SU-DHL-6 (cell line): ENCODE measurements at regions not wholly inside any gene's neighbourhood (a gene's known extent, or its start where the extent isn't known, plus 50 kb on each side); places are given as distances from the start of the nearest gene placed in this dataset.

Source experiments
- H2AFZ ChIP-seq: fragments of 200-600 bp; sonication (generic); 2 replicates; pipeline ENCODE4 v1.6.1; 2014; ENCODE audit warnings: low read depth, mild to moderate bottlenecking, moderate library complexity, mixed read lengths, antibody characterized with exemption, low read length; ENCODE audit not compliant: severe bottlenecking
- H3F3A ChIP-seq: fragments of 200-600 bp; shearing (Covaris generic); 2 replicates; pipeline ENCODE4 v1.6.0; 2016; ENCODE audit warnings: antibody characterized with exemption, mild to moderate bottlenecking; ENCODE audit not compliant: insufficient read depth
- H3K27ac ChIP-seq: fragments of 200-600 bp; sonication (generic); 2 replicates; pipeline ENCODE4 v1.5.1; 2016; ENCODE audit warnings: low read depth, mild to moderate bottlenecking, low read length, moderate library complexity, mixed read lengths
- H3K27me3 ChIP-seq: fragments of 200-600 bp; sonication (generic), shearing (Covaris generic); 2 replicates; pipeline ENCODE4 v1.6.0; 2014; ENCODE audit warnings: mild to moderate bottlenecking, low read length
- H3K36me3 ChIP-seq: fragments of 200-600 bp; sonication (generic); 2 replicates; pipeline ENCODE4 v1.6.1; 2014; ENCODE audit warnings: mild to moderate bottlenecking, low read length, mixed read lengths
- H3K4me2 ChIP-seq: fragments of 300-600, 200-600 bp; shearing (Covaris generic), sonication (generic); 2 replicates; pipeline ENCODE4 v1.6.0; 2014; ENCODE audit warnings: low read length, low read depth, mild to moderate bottlenecking; ENCODE audit not compliant: poor library complexity, severe bottlenecking
- H3K4me3 ChIP-seq: fragments of 200-600 bp; sonication (generic); 2 replicates; pipeline ENCODE4 v1.5.1; 2014; ENCODE audit warnings: antibody characterized with exemption, low read length, mild to moderate bottlenecking, mixed read lengths; ENCODE audit not compliant: insufficient read depth, poor library complexity, severe bottlenecking
- H3K79me2 ChIP-seq: fragments of 200-600 bp; sonication (generic); 2 replicates; pipeline ENCODE4 v1.6.1; 2014; ENCODE audit warnings: mild to moderate bottlenecking, low read length, moderate library complexity; ENCODE audit not compliant: insufficient read depth
- H3K9ac ChIP-seq: fragments of 200-600 bp; sonication (generic); 2 replicates; pipeline ENCODE4 v1.7.0; 2014; ENCODE audit warnings: mild to moderate bottlenecking, low read length
- H3K9me2 ChIP-seq: fragments of 200-600 bp; sonication (generic); replicated peaks from 2 replicates; pipeline ENCODE4 v1.6.1; 2014; ENCODE audit warnings: low read length; ENCODE audit not compliant: insufficient read depth
- H3K9me3 ChIP-seq: fragments of 200-600 bp; sonication (generic); 2 replicates; pipeline ENCODE4 v1.6.1; 2014; ENCODE audit warnings: low read length, mixed read lengths; ENCODE audit not compliant: insufficient read depth
- H4K20me1 ChIP-seq: fragments of 200-600 bp; sonication (generic); 2 replicates; pipeline ENCODE4 v1.6.1; 2014; ENCODE audit warnings: low read depth, mild to moderate bottlenecking, antibody characterized with exemption, low read length, moderate library complexity, mixed read lengths
- EZH2phosphoT487 ChIP-seq: fragments of 200-600 bp; sonication (generic), shearing (Covaris generic); conservative IDR thresholded peaks from 2 replicates; pipeline ENCODE4 v1.6.1; 2018; ENCODE audit warnings: mild to moderate bottlenecking, antibody characterized with exemption, low read length, moderate library complexity, mixed read lengths
- TF ChIP-seq, protein P1 (sequence below): fragments of 200-600 bp; sonication (generic); IDR thresholded peaks from one replicate; pipeline ENCODE4 v1.5.1; 2017; ENCODE audit warnings: antibody characterized with exemption, mild to moderate bottlenecking, low read length, moderate library complexity; ENCODE audit not compliant: insufficient read depth, poor library complexity, severe bottlenecking

DNA sequence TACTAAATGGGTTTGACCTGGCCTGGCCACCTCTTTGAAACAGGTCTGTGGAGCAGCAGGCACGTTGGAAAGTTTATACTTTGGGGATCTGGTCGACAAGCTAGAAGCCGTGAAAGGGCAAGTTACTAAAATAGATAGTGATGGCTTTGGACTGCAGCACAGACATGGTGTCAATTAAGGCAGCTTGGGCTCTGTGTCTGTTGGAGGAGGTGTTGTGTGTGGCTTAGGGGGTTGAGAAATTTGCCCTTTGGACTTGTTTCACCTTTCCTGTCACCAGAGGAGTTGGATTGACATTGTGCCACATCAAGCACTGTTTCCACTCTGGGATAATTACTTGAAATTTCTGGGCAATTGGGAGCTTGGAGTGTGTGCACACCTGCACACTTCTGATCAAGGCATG, 251.8 kb upstream of the MKI67 start:
- no peaks in the 10 kb centered on the region for H3F3A ChIP-seq
- no peaks in the 10 kb centered on the region for H3K9me3 ChIP-seq
- no peak overlapping the region for H3K27ac ChIP-seq
- no peaks in the 10 kb centered on the region for H4K20me1 ChIP-seq
- no peaks in the 10 kb centered on the region for H3K36me3 ChIP-seq
- no peaks in the 10 kb centered on the region for H3K27me3 ChIP-seq
- H3K4me3 ChIP-seq, result no peak overlapping the region
- H2AFZ ChIP-seq, result no peak overlapping the region
- H3K9me2 ChIP-seq, result no peaks in the 10 kb centered on the region
- TF ChIP-seq EZH2phosphoT487, result no peak
- no peaks in the 10 kb centered on the region for H3K79me2 ChIP-seq
- H3K4me2 ChIP-seq, result no peak overlapping the region
- no peak overlapping the region for H3K9ac ChIP-seq

DNA sequence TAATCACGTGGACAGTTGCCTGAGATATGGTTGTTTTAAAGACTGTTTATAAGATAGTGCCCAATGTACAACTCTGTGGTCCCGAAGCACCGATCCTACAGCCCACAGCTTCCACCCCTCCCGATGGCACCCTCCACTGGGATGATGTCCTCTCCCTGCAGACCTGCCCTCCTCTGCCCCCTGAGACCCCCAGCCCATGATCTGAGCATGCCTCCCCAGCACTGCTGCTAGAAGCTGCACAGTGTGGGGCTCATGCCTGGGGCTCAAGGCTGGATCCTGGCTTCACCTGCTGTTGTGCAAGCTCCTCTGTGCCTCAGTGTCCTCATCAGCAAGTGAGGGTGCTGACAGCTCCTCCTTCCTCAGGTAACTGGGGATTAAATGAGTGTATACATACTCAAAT, 254.7 kb upstream of the MKI67 start:
- Histone ChIP-seq H4K20me1 (no peaks in the 10 kb centered on the region), H2AFZ (no peak overlapping the region), H3K4me2 (no peak overlapping the region), H3K9me3 (no peaks in the 10 kb centered on the region), H3K36me3 (no peaks in the 10 kb centered on the region), H3K4me3 (no peak overlapping the region), H3K9ac (no peak overlapping the region), H3F3A (no peaks in the 10 kb centered on the region), H3K9me2 (no peaks in the 10 kb centered on the region), H3K27ac (no peak overlapping the region), H3K79me2 (no peaks in the 10 kb centered on the region), H3K27me3 (no peaks in the 10 kb centered on the region)
- TF ChIP-seq, protein P1, sequence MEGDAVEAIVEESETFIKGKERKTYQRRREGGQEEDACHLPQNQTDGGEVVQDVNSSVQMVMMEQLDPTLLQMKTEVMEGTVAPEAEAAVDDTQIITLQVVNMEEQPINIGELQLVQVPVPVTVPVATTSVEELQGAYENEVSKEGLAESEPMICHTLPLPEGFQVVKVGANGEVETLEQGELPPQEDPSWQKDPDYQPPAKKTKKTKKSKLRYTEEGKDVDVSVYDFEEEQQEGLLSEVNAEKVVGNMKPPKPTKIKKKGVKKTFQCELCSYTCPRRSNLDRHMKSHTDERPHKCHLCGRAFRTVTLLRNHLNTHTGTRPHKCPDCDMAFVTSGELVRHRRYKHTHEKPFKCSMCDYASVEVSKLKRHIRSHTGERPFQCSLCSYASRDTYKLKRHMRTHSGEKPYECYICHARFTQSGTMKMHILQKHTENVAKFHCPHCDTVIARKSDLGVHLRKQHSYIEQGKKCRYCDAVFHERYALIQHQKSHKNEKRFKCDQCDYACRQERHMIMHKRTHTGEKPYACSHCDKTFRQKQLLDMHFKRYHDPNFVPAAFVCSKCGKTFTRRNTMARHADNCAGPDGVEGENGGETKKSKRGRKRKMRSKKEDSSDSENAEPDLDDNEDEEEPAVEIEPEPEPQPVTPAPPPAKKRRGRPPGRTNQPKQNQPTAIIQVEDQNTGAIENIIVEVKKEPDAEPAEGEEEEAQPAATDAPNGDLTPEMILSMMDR, result no peak
- TF ChIP-seq EZH2phosphoT487, result no peak

DNA sequence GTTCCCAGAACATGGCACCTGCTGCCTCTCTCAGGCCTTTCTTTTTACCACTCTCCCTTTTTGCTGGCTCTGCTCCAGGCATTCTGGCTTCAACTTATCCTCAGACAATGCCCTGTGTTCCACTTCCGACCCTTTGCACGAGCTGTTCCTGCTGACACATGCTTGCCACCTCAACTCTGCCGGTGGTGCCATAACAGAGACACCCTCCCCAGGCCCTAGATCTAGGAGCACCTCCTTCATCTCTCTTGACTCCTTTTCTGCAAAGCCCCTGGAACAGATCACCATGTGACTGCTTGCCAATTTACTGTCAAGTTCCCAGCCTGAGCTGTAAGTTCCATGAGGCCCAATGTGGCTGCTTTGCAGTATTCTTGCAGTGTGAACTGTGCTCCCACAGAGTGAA, 256.0 kb upstream of the MKI67 start:
- no peaks in the 10 kb centered on the region for H4K20me1 ChIP-seq
- no peak overlapping the region for H3K4me3 ChIP-seq
- H3K9me2 ChIP-seq, result no peaks in the 10 kb centered on the region
- no peaks in the 10 kb centered on the region for H3K79me2 ChIP-seq
- no peaks in the 10 kb centered on the region for H3F3A ChIP-seq
- no peak overlapping the region for H3K4me2 ChIP-seq
- H3K9ac ChIP-seq, result no peak overlapping the region
- no peak overlapping the region for H3K27ac ChIP-seq
- no peaks in the 10 kb centered on the region for H3K36me3 ChIP-seq
- no peaks in the 10 kb centered on the region for H3K27me3 ChIP-seq
- TF ChIP-seq, protein P1, result no peak
- H3K9me3 ChIP-seq, result no peaks in the 10 kb centered on the region
- no peak overlapping the region for H2AFZ ChIP-seq

DNA sequence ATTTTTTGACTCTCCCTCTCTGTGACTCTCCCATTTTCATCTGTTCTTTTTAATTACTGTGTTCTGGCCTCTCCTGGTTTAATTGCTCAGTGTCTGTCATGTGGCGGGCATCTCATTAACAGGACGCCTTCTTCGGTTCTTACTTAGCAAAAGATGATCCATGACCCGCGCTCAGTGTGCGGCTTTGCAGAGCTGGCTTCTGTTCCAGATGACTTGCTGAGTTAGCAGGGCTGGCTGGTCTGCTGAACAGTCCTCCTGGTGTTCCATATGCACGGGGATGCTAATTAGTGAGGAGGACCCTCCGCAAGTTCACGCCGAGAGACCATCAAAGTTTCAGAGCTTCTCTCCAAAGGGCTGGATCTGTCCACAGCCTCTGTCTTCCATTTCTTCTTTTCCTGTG, 258.6 kb upstream of the MKI67 start:
- TF ChIP-seq, protein P1, result no peak
- no peak for TF ChIP-seq EZH2phosphoT487
- Histone ChIP-seq H3K79me2 (no peaks in the 10 kb centered on the region), H3F3A (no peaks in the 10 kb centered on the region), H3K4me3 (no peak overlapping the region), H3K36me3 (no peaks in the 10 kb centered on the region), H3K9me2 (no peaks in the 10 kb centered on the region), H4K20me1 (no peaks in the 10 kb centered on the region), H3K4me2 (no peak overlapping the region), H3K27ac (no peak overlapping the region), H3K9ac (no peak overlapping the region), H3K9me3 (no peaks in the 10 kb centered on the region), H2AFZ (no peak overlapping the region), H3K27me3 (no peaks in the 10 kb centered on the region)
